Karpas-422 (cell line): ENCODE measurements at regions not wholly inside any gene's neighbourhood (a gene's known extent, or its start where the extent isn't known, plus 50 kb on each side); places are given as distances from the start of the nearest gene placed in this dataset.

Source experiments
- DNase-seq: peaks from one replicate; pipeline ENCODE4 v3.0.0-alpha.2; 2015
- H2AFZ ChIP-seq: fragments of 200-600 bp; sonication (generic); 2 replicates; pipeline ENCODE4 v1.6.1; 2014; ENCODE audit warnings: antibody characterized with exemption, low read length, mixed read lengths
- H3K27ac ChIP-seq: fragments of 200-600 bp; sonication (generic); 2 replicates; pipeline ENCODE4 v1.5.1; 2014; ENCODE audit warnings: mild to moderate bottlenecking, low read length, moderate library complexity
- H3K27me3 ChIP-seq: fragments of 200-600 bp; sonication (generic); 2 replicates; pipeline ENCODE4 v1.6.1; 2014; ENCODE audit warnings: low read length, mixed read lengths
- H3K36me3 ChIP-seq: fragments of 200-600 bp; sonication (generic); 2 replicates; pipeline ENCODE4 v1.6.1; 2014; ENCODE audit warnings: low read length, mixed read lengths; ENCODE audit not compliant: insufficient read depth
- H3K4me1 ChIP-seq: fragments of 200-600 bp; sonication (generic); 2 replicates; pipeline ENCODE4 v1.6.1; 2014; ENCODE audit warnings: mild to moderate bottlenecking, low read length, mixed read lengths
- H3K4me2 ChIP-seq: fragments of 200-600 bp; sonication (generic); 2 replicates; pipeline ENCODE4 v1.6.1; 2014; ENCODE audit warnings: low read length, low read depth, mild to moderate bottlenecking; ENCODE audit not compliant: poor library complexity, severe bottlenecking
- H3K4me3 ChIP-seq: fragments of 200-600 bp; sonication (generic); 2 replicates; pipeline ENCODE4 v1.5.1; 2014; ENCODE audit warnings: mild to moderate bottlenecking, antibody characterized with exemption, low read length, mixed read lengths
- H3K79me2 ChIP-seq: fragments of 200-600 bp; sonication (generic); 2 replicates; pipeline ENCODE4 v1.6.1; 2014; ENCODE audit warnings: mild to moderate bottlenecking, low read length, mixed read lengths
- H3K9ac ChIP-seq: fragments of 200-600 bp; sonication (generic); 2 replicates; pipeline ENCODE4 v1.6.0; 2014; ENCODE audit warnings: low read length
- H3K9me2 ChIP-seq: fragments of 200-600 bp; sonication (generic), shearing (Covaris generic); replicated peaks from 2 replicates; pipeline ENCODE4 v1.6.0; 2014; ENCODE audit warnings: mild to moderate bottlenecking, low read length, moderate library complexity; ENCODE audit not compliant: insufficient read depth
- H3K9me3 ChIP-seq: fragments of 300-700, 200-600 bp; sonication (generic); 2 replicates; pipeline ENCODE4 v1.6.1; 2014; ENCODE audit warnings: low read length, mixed read lengths
- H4K20me1 ChIP-seq: fragments of 200-600 bp; sonication (generic); 2 replicates; pipeline ENCODE4 v1.6.1; 2014; ENCODE audit warnings: mild to moderate bottlenecking, antibody characterized with exemption, low read length, low read depth; ENCODE audit not compliant: insufficient read depth

DNA sequence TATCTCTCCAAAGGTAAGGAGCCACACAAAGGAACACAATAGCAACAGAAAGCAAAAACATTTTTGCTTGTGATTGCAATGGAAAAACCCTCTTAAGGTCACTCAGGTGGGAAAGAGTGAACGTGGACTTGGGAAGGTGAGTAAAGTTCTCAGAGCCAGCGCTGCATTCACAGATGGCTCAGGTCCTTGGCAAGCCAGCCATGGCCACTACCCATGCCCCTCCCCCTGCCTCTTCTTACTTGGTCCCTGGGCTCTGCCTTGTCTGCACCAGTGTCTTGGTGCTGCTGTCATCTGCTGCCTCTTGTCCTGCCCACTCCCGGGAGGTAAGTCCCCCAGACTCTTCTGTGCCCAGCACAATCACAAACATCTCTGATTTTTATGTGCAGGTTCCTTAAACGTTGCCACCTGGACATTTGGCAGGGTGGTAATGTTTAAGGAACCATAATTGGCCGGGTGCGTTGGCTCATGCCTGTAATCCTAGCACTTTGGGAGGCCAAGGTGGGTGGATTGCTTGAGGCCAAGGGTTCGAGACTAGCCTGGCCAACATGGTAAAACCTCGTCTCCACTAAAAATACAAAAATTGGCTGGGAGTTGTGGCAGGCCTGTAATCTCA, 74.6 kb downstream of the FEM1C start:
- Histone ChIP-seq H2AFZ (no peak overlapping the region), H3K27ac (no peak overlapping the region), H3K9me3 (no peaks in the 10 kb centered on the region), H3K79me2 (no peaks in the 10 kb centered on the region), H3K9me2 (no peaks in the 10 kb centered on the region), H4K20me1 (no peaks in the 10 kb centered on the region), H3K27me3 (no peaks in the 10 kb centered on the region), H3K4me2 (no peak overlapping the region), H3K4me1 (peaks cover 7% of the 10 kb centered on the region), H3K4me3 (no peak overlapping the region), H3K36me3 (no peaks in the 10 kb centered on the region), H3K9ac (no peak overlapping the region)
- DNase-seq, result no peak

GRCh38 chr5:115467628-115468027, 76.9 kb downstream of the FEM1C start:
- Histone ChIP-seq H3K36me3 (no peaks in the 10 kb centered on the region), H3K9ac (no peak overlapping the region), H3K9me2 (no peaks in the 10 kb centered on the region), H3K4me2 (no peak overlapping the region), H3K27me3 (no peaks in the 10 kb centered on the region), H3K27ac (no peak overlapping the region), H3K79me2 (no peaks in the 10 kb centered on the region), H4K20me1 (no peaks in the 10 kb centered on the region), H3K4me3 (no peak overlapping the region), H3K4me1 (peaks cover 7% of the 10 kb centered on the region), H3K9me3 (no peaks in the 10 kb centered on the region), H2AFZ (no peak overlapping the region)
- DNase-seq, result no peak

DNA sequence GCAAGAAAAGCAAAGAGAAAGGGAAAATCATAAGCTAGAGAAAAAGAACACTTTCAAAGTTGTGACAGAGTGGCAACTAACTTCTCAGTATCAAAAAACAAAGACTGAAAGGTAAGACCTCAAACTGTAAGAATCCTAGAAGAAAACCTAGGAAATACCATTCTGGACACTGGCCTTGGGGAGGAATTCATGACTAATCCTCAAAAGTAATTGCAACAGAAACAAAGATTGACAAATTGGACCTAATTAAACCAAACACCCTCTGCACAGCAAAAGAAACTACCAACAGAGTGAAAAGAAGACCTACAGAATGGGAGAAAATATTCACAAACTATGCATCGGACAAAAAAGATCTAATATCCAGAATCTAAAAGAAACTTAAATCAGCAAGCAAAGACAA, 79.1 kb downstream of the FEM1C start:
- Histone ChIP-seq H3K9me2 (no peaks in the 10 kb centered on the region), H3K27ac (no peak overlapping the region), H3K27me3 (no peaks in the 10 kb centered on the region), H3K4me2 (no peak overlapping the region), H3K4me3 (no peak overlapping the region), H3K9me3 (no peaks in the 10 kb centered on the region), H4K20me1 (no peaks in the 10 kb centered on the region), H3K36me3 (no peaks in the 10 kb centered on the region), H3K79me2 (no peaks in the 10 kb centered on the region), H3K9ac (no peak overlapping the region), H3K4me1 (no peaks in the 10 kb centered on the region), H2AFZ (no peak overlapping the region)
- DNase-seq, result no peak

GRCh38 chr5:115463983-115464382, 80.6 kb downstream of the FEM1C start:
- Histone ChIP-seq H3K4me2 (no peak overlapping the region), H3K9me2 (no peaks in the 10 kb centered on the region), H3K4me1 (no peaks in the 10 kb centered on the region)

GRCh38 chr5:115461506-115462290, 82.9 kb downstream of the FEM1C start:
- Histone ChIP-seq H3K4me2 (no peak overlapping the region), H3K9me3 (no peaks in the 10 kb centered on the region), H3K4me3 (no peak overlapping the region), H4K20me1 (no peaks in the 10 kb centered on the region), H3K36me3 (no peaks in the 10 kb centered on the region), H3K27me3 (no peaks in the 10 kb centered on the region), H3K9me2 (no peaks in the 10 kb centered on the region), H3K9ac (no peak overlapping the region), H3K27ac (no peak overlapping the region), H3K79me2 (no peaks in the 10 kb centered on the region), H3K4me1 (peaks cover 3% of the 10 kb centered on the region; the same call in 1 of the 2 replicates), H2AFZ (no peak overlapping the region)
- no peak for DNase-seq

More at GRCh38 chr5:115463983-115464382, 80.6 kb downstream of the FEM1C start:
- H3K79me2 ChIP-seq, result no peaks in the 10 kb centered on the region
- DNase-seq, result no peak
- H3K9ac ChIP-seq, result no peak overlapping the region
- H3K36me3 ChIP-seq, result no peaks in the 10 kb centered on the region
- no peaks in the 10 kb centered on the region for H3K27me3 ChIP-seq
- H3K27ac ChIP-seq, result no peak overlapping the region
- H3K4me3 ChIP-seq, result no peak overlapping the region
- no peaks in the 10 kb centered on the region for H3K9me3 ChIP-seq
- no peak overlapping the region for H2AFZ ChIP-seq
- H4K20me1 ChIP-seq, result no peaks in the 10 kb centered on the region

DNA sequence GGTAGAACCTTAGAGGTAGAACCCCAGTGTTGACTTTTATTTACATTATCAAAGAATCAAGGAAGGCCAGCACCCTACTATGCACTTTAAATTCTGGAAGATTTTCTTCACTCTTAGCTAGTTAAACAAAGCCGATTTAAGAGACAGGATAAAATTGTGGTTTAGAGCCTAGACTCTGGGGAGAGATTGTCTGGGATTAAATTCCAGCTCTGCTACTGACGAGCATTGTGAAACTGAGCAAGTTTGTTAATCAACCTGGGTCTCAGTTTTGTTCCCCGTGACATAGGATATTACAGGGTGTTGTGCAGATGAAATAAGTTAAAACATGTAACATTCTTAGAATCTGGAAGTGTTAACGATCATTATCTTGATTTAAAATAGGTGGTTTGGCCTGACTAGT, 83.5 kb downstream of the FEM1C start:
- Histone ChIP-seq H4K20me1 (no peaks in the 10 kb centered on the region), H3K27me3 (no peaks in the 10 kb centered on the region), H3K4me1 (peaks cover 3% of the 10 kb centered on the region; the same call in 1 of the 2 replicates), H3K9ac (no peak overlapping the region), H3K27ac (no peak overlapping the region), H3K9me3 (no peaks in the 10 kb centered on the region), H3K4me3 (no peak overlapping the region), H2AFZ (no peak overlapping the region), H3K36me3 (no peaks in the 10 kb centered on the region), H3K9me2 (no peaks in the 10 kb centered on the region), H3K4me2 (no peak overlapping the region), H3K79me2 (no peaks in the 10 kb centered on the region)
- DNase-seq, result no peak

DNA sequence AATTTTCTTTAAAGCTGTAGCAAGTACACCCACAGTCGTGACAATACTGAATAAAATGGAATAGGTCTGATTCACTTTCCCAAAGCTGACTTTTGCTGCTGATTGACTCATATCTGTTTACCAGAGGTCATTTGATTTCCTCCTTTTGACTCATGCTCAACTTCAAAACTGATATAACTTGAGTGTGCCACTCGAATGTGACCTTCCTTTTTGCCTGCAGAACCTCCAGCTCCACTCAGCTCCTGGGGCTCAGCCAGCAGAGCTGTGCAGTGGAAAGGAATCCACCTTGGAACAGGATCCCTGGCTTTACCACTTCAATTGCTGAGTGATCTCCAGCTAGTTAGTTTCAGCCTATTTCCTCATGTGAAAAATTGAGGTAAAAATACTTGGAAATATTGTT, 84.1 kb downstream of the FEM1C start:
- H3K9ac ChIP-seq, result no peak overlapping the region
- H3K4me3 ChIP-seq, result no peak overlapping the region
- no peak for DNase-seq
- H4K20me1 ChIP-seq, result no peaks in the 10 kb centered on the region
- no peaks in the 10 kb centered on the region for H3K27me3 ChIP-seq
- no peaks in the 10 kb centered on the region for H3K79me2 ChIP-seq
- H2AFZ ChIP-seq, result no peak overlapping the region
- H3K36me3 ChIP-seq, result no peaks in the 10 kb centered on the region
- no peak overlapping the region for H3K27ac ChIP-seq
- no peak overlapping the region for H3K4me2 ChIP-seq
- H3K4me1 ChIP-seq, result peaks cover 3% of the 10 kb centered on the region; the same call in 1 of the 2 replicates
- H3K9me3 ChIP-seq, result no peaks in the 10 kb centered on the region
- H3K9me2 ChIP-seq, result no peaks in the 10 kb centered on the region

- Histone ChIP-seq H2AFZ (no peak overlapping the region), H3K9me3 (no peaks in the 10 kb centered on the region), H3K4me3 (no peak overlapping the region), H3K36me3 (no peaks in the 10 kb centered on the region), H3K27ac (no peak overlapping the region), H3K9ac (no peak overlapping the region), H3K4me2 (no peak overlapping the region), H4K20me1 (no peaks in the 10 kb centered on the region), H3K27me3 (no peaks in the 10 kb centered on the region), H3K4me1 (peaks cover 3% of the 10 kb centered on the region; the same call in 1 of the 2 replicates), H3K9me2 (no peaks in the 10 kb centered on the region), H3K79me2 (no peaks in the 10 kb centered on the region)
- DNase-seq, result no peak
Observed at GRCh38 chr5:115459855-115460341, 84.7 kb downstream of the FEM1C start.
